Fibroblast of villous mesenchyme (primary cell): ENCODE measurements at regions not wholly inside any gene's neighbourhood (a gene's known extent, or its start where the extent isn't known, plus 50 kb on each side); places are given as distances from the start of the nearest gene placed in this dataset.
"Not testable (repeated sequence)": the region's sequence is repeated elsewhere in the genome, so short reads cannot be mapped to it uniquely, and the experiment has no call there.

Source experiments
- DNase-seq: peaks from one replicate; pipeline ENCODE4 v3.0.0-alpha.2; 2010; ENCODE audit warnings: low read depth
- H3K4me3 ChIP-seq: 2 replicates; pipeline ENCODE4 v1.5.1; 2011; ENCODE audit warnings: low read depth, mild to moderate bottlenecking, low read length
- CTCF ChIP-seq: IDR thresholded peaks from 2 replicates; pipeline ENCODE4 v1.5.1; 2012; ENCODE audit warnings: low read depth, mild to moderate bottlenecking, low read length; ENCODE audit not compliant: insufficient read depth

DNA sequence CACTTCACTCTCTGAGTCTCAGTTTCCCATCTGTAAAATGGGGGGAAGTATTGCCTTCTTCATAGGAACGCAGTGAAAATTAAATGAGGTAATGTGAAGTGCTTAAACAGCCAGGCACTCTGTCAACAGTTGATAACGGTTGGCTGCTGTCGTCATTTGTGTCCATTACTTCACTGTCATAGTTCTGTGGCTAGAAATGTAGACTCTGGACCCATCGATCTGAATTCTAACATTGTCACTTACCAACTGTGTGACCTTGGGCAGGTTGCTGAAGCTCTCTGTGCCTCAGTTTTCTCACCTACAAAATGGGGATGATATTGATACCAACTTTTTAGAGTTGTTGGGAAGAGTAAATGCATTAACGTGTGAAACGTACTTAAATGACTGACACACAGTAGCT lies 152.6 kb downstream of the PTPRU start:
- DNase-seq, result no peak
- H3K4me3 ChIP-seq, result no peak overlapping the region
- no peak for TF ChIP-seq CTCF

DNA sequence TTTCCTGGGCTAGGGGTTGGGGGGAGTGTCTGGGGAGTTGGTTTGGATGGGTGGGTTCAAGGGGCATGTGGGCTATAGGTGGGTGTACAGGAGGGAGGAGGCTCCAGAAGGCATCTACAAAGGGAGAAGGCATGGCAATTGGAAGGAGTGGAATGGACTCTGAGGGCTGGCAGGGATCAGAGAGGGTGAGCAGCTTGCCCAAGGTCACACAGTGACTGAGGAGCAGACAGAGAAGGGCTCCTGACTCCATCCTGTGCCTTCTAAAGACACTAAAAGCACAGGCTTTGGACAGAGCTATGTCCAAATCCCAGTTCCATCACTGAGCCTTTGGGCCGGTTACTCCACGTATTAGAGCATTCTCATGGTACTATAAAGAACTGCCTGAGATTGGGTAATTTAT lies 151.8 kb downstream of the PTPRU start:
- DNase-seq, result no peak
- no peak overlapping the region for H3K4me3 ChIP-seq
- TF ChIP-seq CTCF, result no peak

- TF ChIP-seq CTCF, result no peak
- no peak overlapping the region for H3K4me3 ChIP-seq
- DNase-seq, result no peak
These were observed 150.9 kb downstream of the PTPRU start for GRCh38 chr1:29387210-29387609.

DNA sequence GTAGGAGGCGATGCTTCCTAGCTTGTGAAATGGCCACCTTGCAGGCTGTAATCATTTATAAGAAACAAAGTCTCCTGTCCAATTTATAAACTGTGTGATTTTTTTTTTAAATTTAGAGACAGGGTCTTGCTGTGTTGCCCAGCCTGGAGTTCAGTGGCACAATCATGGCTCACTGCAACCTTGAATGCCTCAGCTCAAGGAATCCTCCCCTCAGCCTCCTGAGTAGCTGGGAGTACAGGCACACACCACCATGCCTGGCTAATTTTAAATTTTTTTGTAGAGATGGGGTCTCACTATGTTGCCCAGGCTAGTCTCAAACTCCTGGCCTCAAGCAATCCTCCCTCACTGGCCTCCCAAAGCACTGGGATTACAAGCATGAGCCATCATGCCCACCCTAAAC lies 150.1 kb downstream of the PTPRU start:
- not testable (repeated sequence) for H3K4me3 ChIP-seq, DNase-seq

GRCh38 chr1:29385966-29386365 lies 149.6 kb downstream of the PTPRU start:
- TF ChIP-seq CTCF, result no peak
- H3K4me3 ChIP-seq, result no peak overlapping the region
- no peak for DNase-seq

GRCh38 chr1:29384496-29385015 lies 148.2 kb downstream of the PTPRU start:
- DNase-seq, result no peak
- H3K4me3 ChIP-seq, result no peak overlapping the region
- no peak for TF ChIP-seq CTCF

- DNase-seq, result peak; percentile 3
- no peak for TF ChIP-seq CTCF
These were observed 147.5 kb downstream of the PTPRU start for GRCh38 chr1:29383746-29384371.

More at GRCh38 chr1:29383746-29384371, 147.5 kb downstream of the PTPRU start:
- H3K4me3 ChIP-seq, result no peak overlapping the region
